Left renal pelvis (tissue), 4 donors: ENCODE measurements at regions not wholly inside any gene's neighbourhood (a gene's known extent, or its start where the extent isn't known, plus 50 kb on each side); places are given as distances from the start of the nearest gene placed in this dataset.

Experiments
- DNase-seq, 4 donors: peaks; one replicate each; pipeline ENCODE4 v3.0.0-alpha.2; 2013; ENCODE audit warnings: low read depth in 4 of 4, low spot score in 3 of 4

DNA sequence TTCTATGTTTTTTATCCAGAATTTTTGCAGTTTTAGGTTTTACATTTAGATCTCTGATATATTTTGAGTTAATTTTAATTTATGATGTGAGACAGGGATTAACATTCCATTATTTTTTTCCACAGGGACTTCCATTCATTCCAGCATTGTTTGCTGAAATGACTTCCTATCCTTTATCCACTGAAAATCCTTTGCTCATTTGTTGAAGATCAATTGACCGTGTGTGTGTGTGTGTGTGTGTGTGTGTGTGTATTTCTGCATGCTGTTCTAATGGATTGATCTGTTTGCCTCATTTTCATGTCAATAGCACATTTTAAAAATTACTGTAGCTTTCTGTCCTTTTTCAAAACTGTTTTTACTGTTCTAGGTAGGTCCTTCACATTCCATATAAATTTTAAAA is 480.3 kb downstream of the DSC3 start:
- DNase-seq = no peak

DNA sequence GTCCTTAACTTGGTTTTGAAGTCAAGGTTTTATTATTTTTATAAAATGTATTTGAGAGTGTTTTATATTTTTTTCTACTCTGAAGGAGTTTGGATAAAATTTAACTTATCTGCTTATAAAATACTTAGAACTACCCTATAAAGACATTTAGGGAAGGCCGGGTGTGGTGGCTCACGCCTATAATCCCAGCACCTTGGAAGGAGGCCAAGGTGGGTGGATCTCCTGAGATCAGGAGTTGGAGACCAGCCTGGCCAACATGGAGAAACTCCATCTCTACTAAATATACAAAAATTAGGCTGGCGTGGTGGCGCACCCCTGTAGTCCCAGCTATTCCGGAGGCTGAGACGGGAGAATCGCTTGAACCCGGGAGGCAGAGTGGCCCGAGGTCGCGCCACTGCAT is 486.4 kb downstream of the DSC3 start:
- no peak for DNase-seq

DNA sequence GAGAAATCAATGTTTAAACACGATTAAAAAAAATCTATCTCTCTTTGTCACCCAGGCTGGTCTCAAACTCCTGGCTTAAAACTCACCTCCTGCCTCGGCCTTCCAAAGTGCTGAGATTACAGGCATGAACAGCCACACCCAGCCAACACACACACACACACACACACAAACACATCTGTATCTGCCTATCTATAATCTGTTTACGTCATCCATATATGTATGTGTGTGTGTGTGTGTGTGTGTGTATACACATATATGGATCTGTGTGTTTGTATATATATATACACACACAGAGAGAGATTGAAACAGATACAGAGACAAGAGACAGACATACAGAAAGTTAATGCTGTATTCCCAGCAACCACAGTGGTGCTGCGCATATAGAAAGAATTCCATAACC is 497.1 kb downstream of the DSC3 start:
- no peak for DNase-seq

DNA sequence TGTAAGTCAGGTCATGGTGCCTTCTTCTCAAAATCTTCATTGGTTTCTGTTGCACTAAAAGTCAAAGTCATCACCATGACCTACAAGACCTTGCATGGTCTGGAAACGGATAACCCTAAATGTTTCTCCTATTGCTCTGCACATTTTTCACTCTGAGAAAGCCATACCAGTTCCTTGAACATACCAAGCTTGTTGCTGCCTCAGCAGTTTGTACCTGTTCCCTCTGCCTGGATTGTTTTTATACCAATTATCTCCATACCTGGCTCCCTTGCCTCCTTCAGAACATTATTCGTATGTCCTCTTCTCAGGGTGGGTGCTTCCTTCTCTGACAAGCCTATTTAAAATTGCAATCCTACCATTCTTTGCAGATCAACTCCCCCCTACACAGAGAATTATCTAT is 498.4 kb downstream of the DSC3 start:
- no peak for DNase-seq

DNA sequence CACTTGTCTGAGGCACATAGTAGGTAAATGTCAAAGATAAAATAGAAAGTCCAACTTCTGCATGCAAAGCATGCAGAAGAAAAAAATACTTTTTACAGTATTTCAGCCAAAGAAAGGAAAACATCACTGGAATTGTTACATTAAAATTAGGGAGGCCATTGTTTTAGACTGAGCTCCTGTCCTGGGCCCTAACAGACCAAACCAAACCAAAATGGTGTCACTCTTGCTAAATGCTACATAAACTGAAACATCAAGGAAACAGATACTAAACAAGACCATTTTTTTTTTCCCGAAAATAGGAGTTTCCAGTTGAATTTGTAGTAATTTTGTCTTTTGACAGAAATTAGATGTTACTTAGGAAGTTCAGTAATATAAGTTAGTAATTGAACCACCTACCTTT is 508.8 kb downstream of the DSC3 start:
- no peak for DNase-seq

DNA sequence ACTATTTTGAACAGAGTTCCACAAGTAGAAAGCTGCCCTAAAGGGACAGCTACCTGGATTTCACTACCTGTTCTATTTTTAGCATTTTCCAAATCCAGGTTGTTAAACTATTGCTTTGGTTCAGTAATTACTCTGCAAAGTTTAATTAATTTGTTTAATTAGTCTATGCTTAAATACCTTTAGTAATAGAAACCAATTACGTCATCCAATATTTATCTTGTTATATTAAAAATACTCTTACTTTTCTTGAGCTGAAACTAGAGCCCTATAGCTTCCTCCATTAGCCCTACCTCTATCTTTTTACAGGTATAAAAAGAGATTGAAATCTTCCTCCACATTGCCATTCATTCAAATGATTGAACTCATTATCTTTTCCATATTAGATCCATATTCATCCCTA is 514.6 kb downstream of the DSC3 start:
- no peak for DNase-seq

DNA sequence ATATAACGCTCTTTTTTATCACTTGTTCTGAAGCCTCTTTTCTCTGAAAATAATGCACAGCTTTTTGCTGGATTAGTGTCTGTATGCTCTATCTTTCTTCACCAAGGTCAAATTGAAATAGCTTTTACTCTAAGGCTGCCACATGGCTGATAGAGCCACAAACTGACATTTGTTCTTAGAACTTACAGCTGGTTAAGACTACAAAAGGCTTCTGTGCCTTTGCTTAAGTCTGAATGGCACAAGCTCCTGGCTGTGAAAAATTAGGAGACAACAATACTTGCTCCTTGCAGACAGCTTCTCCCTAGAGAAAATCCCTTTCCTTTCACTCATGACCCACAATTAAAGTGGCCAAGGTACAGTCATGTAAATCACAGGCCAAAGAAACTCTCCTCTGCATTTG is 515.3 kb downstream of the DSC3 start:
- DNase-seq = no peak

DNA sequence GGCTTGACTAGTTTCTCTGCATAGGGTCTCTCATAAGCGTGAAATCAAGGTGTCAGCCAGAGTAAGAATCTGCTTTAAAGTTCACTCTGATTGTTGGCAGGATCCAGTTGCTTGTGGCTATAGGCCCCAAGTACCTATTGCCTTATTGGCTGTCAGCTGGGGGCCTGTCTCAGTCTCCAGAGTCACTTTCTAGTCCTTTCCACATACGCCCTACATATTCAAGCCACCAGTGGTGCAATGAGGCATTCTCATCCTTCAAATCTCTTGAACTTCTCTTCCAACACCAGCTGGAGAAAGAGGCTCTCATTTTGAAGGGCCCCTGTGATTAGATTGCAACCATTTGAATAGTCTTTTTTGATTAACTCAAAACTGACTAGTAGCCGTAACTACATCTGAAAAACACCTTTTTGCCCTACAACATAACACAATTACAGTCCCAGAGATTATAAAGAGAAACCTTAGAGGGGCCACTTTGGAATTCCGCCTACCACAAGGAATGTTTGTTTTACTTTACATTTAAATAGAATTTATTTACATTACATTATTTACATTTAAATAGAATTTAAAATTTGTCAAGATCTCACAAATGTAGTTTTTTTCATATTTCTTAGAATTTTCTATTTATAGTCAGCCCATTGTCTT is 520.1 kb downstream of the DSC3 start:
- no peak for DNase-seq

DNA sequence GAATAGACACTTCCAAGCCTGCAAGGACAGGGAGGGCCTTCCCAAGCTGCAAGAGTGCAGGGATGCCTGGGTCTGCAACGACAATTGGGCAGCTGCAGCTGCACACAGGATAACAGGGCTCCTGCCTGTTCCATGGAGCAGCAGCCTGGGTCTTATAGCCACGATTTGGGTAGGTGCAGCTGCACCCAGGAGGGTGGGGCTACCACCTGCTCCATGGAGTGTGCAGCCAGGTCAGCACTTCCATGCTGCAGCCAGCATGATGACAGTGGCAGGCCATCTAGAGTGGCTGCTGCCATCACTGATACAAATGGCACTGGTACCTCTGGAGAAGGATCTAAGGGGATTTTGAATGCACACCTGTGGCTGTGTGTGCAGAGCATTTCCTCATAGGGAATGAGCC is 528.5 kb downstream of the DSC3 start:
- DNase-seq = no peak

DNA sequence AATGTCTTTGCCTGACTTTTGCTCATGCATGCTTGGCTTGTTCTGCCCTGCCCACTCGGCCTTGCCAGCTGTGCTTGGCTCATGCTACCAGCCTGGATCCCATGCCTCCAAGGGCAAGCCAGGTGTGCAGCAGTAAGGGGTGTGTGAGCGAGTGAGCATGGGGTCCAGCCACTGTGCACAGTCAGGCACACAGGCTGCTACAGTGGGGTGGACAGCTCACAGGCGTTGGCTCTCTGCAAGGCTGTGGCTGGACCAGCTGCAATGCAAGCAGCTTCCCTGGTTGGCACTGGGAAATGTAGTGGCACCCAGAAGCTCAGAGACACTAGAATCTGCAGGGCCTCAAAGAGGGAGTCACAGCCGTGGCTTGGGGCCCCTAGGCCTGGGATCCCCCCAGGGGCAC is 529.7 kb downstream of the DSC3 start:
- DNase-seq = no peak

DNA sequence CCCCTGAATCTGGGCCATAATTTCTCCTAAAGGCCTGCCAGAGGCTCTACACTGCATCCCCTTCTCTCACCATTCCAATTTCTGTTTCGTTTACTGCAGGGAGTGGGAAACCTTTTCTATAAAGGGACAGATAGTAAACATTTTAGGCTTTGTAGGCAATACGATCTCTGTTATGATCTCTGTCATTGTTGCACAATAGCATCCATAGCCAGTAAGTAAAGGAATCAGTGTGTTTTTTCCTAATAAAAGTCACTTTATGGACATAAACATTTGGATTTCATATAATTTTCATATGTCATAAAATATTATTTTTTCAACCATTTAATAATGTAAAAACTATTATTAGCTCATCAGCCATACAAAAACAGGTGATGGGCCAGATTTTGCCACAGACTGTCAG is 531.7 kb downstream of the DSC3 start:
- no peak for DNase-seq

DNA sequence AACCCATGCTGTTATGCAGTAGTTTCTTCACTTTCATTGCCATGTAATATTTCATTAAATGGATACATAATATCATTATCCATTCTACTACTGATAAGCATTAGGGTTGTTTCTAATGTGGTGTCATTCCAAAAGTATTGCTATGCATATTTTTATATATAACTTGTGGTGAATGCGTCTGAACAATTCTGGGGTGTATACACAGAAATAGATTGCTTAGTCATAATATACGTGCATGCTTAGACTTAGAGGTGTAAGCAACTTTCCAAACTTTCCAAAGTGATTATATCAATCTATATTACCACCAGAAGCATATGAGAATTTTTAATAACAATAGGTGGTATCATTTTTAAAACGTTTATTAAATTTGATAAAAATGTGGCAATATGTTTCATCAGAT is 540.9 kb downstream of the DSC3 start:
- no peak for DNase-seq

DNA sequence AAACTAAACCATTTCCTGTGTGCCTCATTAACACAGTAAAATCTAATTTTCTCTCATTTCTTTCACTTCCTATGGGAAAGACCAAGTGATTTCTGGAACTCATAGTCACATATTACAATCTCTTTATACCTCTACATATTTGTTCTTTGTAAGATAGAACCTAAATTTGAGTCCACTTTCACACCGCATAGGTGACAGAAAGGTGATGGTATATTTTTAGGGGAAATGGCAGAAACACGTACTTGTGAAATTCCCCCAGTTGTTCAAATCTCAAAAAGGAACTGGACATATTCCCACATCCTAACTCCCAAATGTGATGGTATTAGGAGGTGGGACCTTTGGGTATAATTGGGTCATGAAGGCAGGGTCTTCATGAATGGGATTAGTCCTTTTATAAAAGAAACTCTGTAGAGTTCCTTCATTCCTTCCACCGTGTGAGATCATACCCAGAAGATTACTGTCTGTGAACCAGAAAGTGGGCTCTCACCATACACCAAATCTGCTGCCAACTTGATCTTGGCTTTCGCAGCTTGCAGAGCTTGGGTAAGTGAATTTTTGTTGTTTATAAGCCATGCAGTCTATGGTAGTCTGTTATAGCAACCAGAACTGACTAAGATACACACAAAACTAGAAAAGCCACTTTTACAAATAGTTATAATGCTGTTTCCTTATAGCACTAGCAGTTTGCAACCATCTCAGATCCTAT is 542.1 kb downstream of the DSC3 start:
- no peak for DNase-seq

DNA sequence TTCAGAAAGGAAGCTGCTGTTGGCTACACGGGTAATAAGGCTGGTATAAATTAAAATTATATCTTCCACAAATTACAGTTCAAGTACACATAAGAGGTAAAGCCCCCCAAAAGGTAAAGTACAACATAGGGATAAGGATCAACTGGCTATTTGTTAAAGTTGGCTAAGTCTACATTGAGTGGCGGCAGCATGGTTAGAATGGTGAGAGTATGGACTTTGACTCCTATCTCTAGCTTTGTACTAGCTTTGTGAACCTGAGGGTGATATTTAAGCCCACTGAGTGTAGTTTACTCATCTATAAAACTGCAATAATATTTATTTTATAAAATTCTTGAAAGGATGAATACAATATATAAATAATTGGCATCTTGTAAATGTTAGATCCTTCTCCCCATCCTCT is 542.8 kb downstream of the DSC3 start:
- DNase-seq = no peak

DNA sequence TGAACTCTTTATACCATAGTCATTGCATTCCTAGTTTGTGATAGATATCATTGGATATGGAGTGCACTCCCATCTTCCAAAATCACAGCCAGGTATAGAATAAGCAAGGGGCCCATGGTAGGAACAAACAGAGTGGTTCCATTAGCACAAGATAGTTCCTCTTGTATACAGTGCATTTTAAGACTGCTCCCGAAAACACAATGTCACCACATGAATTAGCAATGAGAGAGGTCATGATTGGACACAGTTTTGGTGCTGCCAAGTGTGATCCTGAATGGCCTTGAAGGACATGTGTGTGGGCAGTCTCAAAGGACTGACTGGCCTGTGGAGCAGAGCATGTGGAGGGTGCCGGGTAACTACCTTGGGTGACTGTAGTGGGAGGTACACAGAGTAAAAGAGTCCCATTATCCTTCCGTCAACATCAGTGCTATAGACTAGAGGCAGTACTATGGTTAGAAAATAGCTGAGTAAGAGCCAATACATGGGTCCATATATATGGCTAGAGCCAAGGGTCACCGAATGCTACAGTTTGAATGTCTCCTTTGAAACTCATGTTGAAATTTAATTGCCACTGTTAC is 549.9 kb downstream of the DSC3 start:
- DNase-seq = no peak

DNA sequence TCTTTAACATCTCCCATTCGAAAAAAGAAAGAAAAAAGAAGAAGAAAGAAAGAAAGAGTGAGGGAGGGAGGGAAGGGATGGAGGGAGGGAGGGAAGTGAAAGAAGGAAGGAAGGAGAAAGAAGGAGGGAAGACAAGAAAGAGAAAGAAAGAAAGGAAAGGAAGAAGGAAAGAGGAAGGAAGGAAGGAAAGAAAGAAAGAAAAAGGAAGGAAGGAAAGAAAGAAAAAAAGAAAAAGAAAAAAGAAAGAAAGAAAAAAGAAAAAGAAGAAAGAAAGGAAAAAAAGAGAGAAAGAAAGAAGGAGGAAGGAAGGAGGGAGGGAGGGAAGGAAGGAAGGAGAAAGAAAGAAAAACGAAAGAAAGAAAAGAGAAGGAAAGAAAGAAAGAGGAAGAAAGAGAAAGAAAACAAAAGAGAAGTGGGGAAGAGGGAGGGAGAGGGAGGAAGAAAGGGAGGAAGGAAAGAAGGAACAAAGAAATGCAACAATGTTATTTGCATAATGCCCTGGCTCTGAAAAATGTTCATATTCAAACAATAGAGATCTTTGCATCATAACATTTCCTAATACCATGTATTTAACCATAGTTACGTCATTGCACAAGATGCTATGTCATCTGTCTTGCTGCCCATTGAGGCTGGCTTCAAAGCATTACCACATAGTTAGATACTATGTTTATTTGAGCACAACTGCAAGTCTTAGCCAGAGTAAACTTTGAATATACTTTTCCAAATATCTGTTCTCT is 550.6 kb downstream of the DSC3 start:
- no peak for DNase-seq

DNA sequence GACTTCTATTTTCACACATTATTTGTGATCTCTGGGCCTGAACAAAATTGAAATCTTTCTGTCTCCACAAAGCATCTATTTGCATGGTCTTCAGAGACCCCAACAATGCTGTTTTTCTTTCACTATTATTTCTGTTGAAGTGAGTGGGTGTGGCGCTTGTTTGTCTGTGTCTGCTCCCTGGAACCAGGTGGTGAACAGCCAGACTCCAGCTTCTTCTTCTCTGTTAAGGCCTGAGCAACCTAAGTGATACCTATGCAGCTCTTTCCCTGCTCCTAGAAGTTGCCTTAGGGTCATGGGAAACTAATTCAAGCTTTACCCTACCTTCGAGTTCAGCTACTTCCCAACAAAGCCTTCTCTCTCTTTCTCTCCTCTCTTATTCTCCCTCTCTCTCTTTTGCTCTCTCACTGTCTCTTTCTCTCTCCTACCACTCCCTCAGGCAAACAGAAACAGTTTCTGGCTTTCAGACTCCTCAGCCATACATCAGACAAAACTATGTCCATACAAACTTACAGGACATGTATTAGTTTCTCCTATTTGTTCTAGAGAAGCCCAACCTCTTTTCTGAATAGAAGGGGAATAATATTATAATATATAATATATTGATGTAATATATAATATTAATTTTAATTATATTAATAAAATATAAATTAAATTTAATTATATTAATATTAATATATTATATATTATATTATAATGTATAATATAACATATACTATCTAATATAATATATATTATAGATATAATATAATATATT is 552.5 kb downstream of the DSC3 start:
- no peak for DNase-seq

DNA sequence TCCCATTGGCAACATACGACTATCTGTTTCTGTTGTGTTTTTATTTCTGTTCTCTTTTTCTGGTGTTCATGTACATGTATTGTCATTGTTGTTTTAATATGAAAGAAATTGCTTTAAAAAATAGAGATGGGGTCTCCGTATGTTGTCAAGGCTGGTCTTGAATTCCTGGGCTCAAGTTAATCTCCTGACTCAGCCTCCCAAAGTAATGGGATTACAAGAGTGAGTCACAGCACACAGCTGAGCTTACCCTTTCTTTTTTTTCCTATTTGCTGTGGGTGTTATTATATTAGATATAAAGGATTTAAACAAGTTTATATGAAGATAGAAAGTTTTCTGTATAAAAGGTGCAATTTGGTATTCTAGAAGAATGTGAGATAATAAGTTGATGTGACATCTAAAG is 554.6 kb downstream of the DSC3 start:
- DNase-seq = no peak

DNA sequence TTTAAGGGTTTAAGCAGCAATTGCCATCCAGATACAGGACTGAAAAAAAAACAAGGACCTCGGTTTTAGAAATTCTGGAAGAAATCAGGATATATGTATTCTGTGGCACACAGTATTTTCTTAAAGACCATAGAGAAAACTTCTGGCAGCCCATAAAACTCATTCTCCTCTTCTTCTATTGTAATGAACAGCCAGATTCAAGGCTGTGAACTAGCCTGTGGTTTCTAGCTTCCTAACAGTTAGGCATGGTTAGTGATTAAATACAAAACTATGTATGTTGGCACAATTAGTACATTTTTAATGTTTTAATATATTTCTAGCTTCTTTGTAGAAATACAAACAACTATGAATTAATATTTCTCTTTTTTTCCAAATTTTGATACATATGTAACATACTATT is 555.7 kb downstream of the DSC3 start:
- no peak for DNase-seq

DNA sequence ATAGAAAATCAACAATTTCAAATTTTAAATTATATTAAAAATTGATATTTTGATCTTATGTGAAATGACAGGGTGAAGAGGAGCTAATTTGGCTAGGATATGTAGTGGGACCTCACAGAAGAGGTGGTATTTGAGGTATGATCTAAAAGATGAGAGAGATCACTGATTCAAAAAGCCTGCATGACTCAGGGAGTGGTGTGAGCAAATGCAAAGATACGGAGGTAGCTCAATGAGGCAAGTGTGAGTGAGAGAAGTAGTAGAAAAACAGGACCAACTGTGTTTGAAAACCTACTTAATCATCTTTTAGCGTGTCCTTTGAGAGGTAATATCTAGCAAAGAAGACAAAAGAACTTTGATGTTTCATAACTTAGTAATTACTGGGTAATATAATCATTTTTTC is 557.5 kb downstream of the DSC3 start:
- no peak for DNase-seq

DNA sequence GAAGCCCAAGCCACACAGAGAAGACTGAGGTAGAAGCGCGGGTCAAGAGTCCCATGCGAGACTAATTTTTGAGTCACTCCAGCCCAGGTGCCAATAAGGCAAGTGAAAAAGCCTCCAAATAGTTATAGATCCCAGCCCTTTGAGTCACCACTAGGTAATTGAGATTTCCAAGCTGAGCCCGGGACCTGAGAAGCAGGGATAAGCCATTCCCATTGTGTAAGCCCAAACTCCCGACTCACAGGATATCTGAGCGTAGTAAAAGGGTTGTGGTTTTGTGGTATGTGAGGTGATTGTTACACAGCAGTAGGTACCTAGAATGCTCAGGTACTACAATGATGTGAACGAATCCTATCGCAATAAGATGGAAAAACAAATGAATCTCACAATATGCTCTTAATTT is 560.7 kb downstream of the DSC3 start:
- no peak for DNase-seq
